ENCODE measurements at regions not wholly inside any gene's neighbourhood (a gene's known extent, or its start where the extent isn't known, plus 50 kb on each side); places are given as distances from the start of the nearest gene placed in this dataset.
"Not testable (repeated sequence)": the region's sequence is repeated elsewhere in the genome, so short reads cannot be mapped to it uniquely, and the experiment has no call there.

DNA sequence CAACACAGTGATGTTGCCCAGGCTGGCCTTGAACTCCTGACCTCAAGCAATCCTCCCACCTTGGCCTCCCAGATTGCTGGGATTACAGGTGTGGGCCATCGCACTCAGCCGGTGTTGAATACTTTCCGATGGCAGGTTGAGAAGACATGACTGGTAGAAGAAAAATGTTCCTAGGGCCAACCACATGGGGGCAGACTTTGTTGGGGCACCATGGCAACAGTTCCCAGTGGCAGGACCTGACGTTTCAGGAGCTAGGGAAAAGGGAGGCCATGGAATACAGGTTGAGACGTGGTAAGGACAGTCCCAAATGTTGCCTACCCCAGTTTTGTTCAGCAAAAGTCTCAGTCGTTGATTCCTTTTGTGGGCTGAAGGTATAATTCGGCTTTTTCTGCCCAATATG lies 134.6 kb downstream of the ASMT start:
- TF ChIP-seq, protein P1, sequence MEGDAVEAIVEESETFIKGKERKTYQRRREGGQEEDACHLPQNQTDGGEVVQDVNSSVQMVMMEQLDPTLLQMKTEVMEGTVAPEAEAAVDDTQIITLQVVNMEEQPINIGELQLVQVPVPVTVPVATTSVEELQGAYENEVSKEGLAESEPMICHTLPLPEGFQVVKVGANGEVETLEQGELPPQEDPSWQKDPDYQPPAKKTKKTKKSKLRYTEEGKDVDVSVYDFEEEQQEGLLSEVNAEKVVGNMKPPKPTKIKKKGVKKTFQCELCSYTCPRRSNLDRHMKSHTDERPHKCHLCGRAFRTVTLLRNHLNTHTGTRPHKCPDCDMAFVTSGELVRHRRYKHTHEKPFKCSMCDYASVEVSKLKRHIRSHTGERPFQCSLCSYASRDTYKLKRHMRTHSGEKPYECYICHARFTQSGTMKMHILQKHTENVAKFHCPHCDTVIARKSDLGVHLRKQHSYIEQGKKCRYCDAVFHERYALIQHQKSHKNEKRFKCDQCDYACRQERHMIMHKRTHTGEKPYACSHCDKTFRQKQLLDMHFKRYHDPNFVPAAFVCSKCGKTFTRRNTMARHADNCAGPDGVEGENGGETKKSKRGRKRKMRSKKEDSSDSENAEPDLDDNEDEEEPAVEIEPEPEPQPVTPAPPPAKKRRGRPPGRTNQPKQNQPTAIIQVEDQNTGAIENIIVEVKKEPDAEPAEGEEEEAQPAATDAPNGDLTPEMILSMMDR (IDR thresholded peaks at IDR 0.05; ENCODE audit: low read depth, low read length): no peak
- no peak overlapping the region for H3K4me3 ChIP-seq (replicated peaks in 1 of 2; ENCODE audit: low read depth in 2 of 2, low read length in 2 of 2)
- no peak for DNase-seq (ENCODE audit: low read depth in 2 of 2)

DNA sequence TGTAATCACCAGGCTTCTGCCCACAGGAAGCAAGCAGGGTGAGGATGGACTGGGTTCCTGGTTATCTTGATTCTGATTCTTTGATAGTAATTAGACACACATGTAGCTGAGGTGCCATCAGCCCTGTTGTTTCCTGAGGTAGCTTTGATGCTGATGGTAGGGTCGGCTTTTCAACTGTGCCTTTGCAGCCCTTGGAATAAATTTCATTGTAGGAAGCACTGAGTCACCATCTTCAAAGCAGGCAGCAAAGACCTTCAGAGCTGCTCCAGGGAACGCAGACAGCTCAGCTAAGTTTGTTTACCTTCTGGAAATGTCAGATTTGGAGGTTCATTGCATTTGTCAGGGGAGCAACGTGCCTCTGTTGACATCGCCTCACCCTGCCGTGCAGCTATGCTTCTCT lies 135.4 kb downstream of the ASMT start:
- TF ChIP-seq, protein P1 (IDR thresholded peaks at IDR 0.05; ENCODE audit: low read depth, low read length): no peak
- DNase-seq (ENCODE audit: low read depth in 2 of 2): no peak

DNA sequence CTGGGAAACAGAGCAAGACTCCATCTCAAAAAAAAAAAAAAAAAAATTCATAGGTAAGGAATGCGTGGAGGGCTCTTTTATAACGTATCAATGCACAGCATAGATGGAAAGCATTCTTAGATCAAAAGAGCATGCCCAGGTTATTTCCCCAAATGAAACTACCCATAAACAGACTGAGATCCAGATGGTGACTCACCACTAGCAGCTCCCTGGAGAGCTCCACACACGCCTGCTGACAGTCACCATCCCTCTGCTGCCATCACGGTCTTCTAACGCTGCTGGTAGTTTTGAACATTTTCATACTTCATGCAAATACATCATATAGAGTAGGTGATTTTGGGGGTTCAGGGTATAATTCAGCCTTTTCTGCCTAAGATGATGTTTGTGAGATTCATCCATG lies 136.9 kb downstream of the ASMT start:
- TF ChIP-seq, protein P1 (IDR thresholded peaks at IDR 0.05; ENCODE audit: low read depth, low read length): no peak
- no peak for DNase-seq (ENCODE audit: low read depth in 2 of 2)
- H3K4me3 ChIP-seq (replicated peaks in 1 of 2; ENCODE audit: low read depth in 2 of 2, low read length in 2 of 2): no peak overlapping the region

More for the DNA sequence above, 135.4 kb downstream of the ASMT start:
- no peak overlapping the region for H3K4me3 ChIP-seq (replicated peaks in 1 of 2; ENCODE audit: low read depth in 2 of 2, low read length in 2 of 2)

DNA sequence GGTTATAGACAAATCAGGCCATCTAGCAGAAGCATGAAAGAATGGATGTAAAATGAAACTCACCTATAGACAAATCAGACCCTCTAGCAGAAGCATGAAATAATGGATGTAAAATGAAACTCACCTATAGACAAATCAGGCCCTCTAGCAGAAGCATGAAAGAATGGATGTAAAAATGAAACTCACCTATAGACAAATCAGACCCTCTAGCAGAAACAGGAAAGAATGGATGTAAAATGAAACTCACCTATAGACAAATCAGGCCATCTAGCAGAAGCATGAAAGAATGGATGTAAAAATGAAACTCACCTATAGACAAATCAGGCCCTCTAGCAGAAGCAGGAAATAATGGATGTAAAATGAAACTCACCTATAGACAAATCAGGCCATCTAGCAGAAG lies 137.9 kb downstream of the ASMT start:
- not testable (repeated sequence) for H3K4me3 ChIP-seq (replicated peaks in 1 of 2; ENCODE audit: low read depth in 2 of 2, low read length in 2 of 2); DNase-seq (ENCODE audit: low read depth in 2 of 2)

DNA sequence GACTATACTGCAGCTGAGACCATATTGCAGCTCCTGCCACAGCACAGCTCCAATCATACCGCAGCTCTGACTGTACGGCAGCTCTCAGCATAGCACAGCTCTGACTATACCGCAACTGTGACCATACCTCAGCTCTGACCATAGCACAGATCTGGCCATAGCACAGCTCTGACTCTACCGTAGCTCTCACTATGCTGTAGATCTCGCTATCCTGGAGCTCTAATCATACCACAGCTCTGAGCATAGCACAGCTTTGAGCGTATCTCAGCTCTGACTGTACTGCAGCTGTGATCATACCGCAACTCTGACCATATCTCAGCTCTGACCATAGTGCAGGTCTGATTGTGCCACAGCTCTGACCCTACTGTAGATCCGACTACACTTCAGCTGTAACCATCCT lies 139.2 kb downstream of the ASMT start:
- TF ChIP-seq, protein P1 (IDR thresholded peaks at IDR 0.05; ENCODE audit: low read depth, low read length): no peak
- H3K4me3 ChIP-seq (replicated peaks in 1 of 2; ENCODE audit: low read depth in 2 of 2, low read length in 2 of 2): no peak overlapping the region
- DNase-seq (ENCODE audit: low read depth in 2 of 2): peak in 1 of 2 donors; percentile 3

DNA sequence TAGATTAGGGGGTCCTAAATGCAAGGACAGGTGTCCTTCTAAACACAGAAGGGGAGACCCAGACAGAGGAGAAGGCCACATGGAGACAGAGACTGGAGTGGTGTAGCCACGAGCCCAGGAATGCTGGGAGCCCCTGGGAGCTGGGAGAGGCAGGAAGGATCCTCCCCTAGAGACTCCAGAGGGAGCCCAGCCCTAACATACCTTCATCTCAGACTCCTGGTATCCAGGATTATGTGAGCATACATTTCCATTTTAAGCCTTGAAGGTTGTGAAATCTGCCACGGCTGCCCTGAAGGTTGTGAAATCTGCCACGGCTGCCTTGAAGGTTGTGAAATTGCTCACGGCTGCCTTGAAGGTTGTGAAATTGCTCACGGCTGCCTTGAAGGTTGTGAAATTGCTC lies 148.4 kb downstream of the ASMT start:
- no peak for DNase-seq (ENCODE audit: low read depth in 2 of 2)
- H3K4me3 ChIP-seq (replicated peaks in 1 of 2; ENCODE audit: low read depth in 2 of 2, low read length in 2 of 2): no peak overlapping the region
- TF ChIP-seq, protein P1 (IDR thresholded peaks at IDR 0.05; ENCODE audit: low read depth, low read length): no peak

DNA sequence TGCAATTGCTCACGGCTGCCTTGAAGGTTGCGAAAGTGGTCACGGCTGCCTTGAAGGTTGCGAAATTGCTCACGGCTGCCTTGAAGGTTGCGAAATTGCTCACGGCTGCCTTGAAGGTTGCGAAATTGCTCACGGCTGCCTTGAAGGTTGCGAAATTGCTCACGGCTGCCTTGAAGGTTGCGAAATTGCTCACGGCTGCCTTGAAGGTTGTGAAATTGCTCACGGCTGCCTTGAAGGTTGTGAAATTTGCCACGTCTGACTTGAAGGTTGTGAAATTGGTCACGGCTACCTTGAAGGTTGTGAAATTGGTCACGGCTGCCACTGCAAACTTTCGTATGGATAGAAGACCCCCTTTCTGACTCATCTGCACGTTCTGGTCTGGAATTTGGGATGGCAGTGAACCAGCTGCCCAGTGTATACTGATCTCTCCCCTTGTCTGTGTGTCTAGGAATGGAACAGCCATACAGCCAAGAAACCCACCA lies 150.1 kb downstream of the ASMT start:
- DNase-seq (ENCODE audit: low read depth in 2 of 2); H3K4me3 ChIP-seq (replicated peaks in 1 of 2; ENCODE audit: low read depth in 2 of 2, low read length in 2 of 2): not testable (repeated sequence)

DNA sequence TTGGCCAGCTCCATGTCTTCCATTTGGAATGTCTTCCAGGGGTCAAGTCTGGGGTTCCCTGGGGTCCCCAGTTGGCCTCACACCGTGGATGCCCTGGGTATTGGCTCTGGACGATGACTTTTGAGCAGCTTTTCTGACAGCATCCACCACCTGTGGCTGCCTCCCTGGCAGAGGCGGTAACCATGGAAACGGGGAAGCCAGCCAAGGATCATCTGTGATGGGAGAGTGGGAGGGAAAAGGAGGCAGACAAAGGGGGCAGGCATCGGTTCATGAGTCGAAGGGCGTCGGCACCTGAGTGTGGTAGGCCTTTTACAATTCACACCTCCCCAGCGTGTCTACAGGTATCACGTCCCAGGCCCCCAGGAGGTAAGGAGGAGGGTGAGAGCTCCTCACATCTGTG lies 152.2 kb downstream of the ASMT start:
- DNase-seq (ENCODE audit: low read depth in 2 of 2): no peak
- TF ChIP-seq, protein P1 (IDR thresholded peaks at IDR 0.05; ENCODE audit: low read depth, low read length): no peak
- no peak overlapping the region for H3K4me3 ChIP-seq (replicated peaks in 1 of 2; ENCODE audit: low read depth in 2 of 2, low read length in 2 of 2)
